Fibroblast of the aortic adventitia (primary cell): ENCODE measurements at regions not wholly inside any gene's neighbourhood (a gene's known extent, or its start where the extent isn't known, plus 50 kb on each side); places are given as distances from the start of the nearest gene placed in this dataset.

Experiments
- DNase-seq: peaks from one replicate; pipeline ENCODE4 v3.0.0-alpha.2; 2010; ENCODE audit warnings: low read depth
- H3K4me3 ChIP-seq: 2 replicates; pipeline ENCODE4 v1.5.1; 2011; ENCODE audit warnings: low read depth, mild to moderate bottlenecking, control low read depth, low read length, moderate library complexity
- TF ChIP-seq, protein P1 (sequence below): IDR thresholded peaks from 2 replicates; pipeline ENCODE4 v1.5.1; 2011; ENCODE audit warnings: mild to moderate bottlenecking, low read length, control low read depth, inconsistent platforms; ENCODE audit not compliant: insufficient read depth

GRCh38 chr4:19791422-19792123 is 460.1 kb upstream of the SLIT2 start:
- DNase-seq, result peak; percentile 48

GRCh38 chr4:19786616-19787015 is 465.1 kb upstream of the SLIT2 start:
- no peak overlapping the region for H3K4me3 ChIP-seq
- no peak for DNase-seq
- TF ChIP-seq, protein P1, sequence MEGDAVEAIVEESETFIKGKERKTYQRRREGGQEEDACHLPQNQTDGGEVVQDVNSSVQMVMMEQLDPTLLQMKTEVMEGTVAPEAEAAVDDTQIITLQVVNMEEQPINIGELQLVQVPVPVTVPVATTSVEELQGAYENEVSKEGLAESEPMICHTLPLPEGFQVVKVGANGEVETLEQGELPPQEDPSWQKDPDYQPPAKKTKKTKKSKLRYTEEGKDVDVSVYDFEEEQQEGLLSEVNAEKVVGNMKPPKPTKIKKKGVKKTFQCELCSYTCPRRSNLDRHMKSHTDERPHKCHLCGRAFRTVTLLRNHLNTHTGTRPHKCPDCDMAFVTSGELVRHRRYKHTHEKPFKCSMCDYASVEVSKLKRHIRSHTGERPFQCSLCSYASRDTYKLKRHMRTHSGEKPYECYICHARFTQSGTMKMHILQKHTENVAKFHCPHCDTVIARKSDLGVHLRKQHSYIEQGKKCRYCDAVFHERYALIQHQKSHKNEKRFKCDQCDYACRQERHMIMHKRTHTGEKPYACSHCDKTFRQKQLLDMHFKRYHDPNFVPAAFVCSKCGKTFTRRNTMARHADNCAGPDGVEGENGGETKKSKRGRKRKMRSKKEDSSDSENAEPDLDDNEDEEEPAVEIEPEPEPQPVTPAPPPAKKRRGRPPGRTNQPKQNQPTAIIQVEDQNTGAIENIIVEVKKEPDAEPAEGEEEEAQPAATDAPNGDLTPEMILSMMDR, result no peak

More at GRCh38 chr4:19791422-19792123, 460.1 kb upstream of the SLIT2 start:
- TF ChIP-seq, protein P1, result peak; percentile 22
- no peak overlapping the region for H3K4me3 ChIP-seq

GRCh38 chr4:19783667-19784223 is 468.0 kb upstream of the SLIT2 start:
- no peak overlapping the region for H3K4me3 ChIP-seq
- TF ChIP-seq, protein P1, result no peak
- no peak for DNase-seq

GRCh38 chr4:19780871-19781270 is 470.8 kb upstream of the SLIT2 start:
- no peak for DNase-seq
- no peak overlapping the region for H3K4me3 ChIP-seq
- TF ChIP-seq, protein P1, result no peak

- TF ChIP-seq, protein P1, result no peak
- H3K4me3 ChIP-seq, result no peak overlapping the region
- DNase-seq, result peak; percentile 43
These were observed 474.8 kb upstream of the SLIT2 start for GRCh38 chr4:19776929-19777328.

- H3K4me3 ChIP-seq, result no peak overlapping the region
- TF ChIP-seq, protein P1, result no peak
- peak; percentile 82 for DNase-seq
These were observed 475.7 kb upstream of the SLIT2 start for GRCh38 chr4:19776021-19776459.
